ENCODE measurements at regions not wholly inside any gene's neighbourhood (a gene's known extent, or its start where the extent isn't known, plus 50 kb on each side); places are given as distances from the start of the nearest gene placed in this dataset.

- TF ChIP-seq, protein P1, sequence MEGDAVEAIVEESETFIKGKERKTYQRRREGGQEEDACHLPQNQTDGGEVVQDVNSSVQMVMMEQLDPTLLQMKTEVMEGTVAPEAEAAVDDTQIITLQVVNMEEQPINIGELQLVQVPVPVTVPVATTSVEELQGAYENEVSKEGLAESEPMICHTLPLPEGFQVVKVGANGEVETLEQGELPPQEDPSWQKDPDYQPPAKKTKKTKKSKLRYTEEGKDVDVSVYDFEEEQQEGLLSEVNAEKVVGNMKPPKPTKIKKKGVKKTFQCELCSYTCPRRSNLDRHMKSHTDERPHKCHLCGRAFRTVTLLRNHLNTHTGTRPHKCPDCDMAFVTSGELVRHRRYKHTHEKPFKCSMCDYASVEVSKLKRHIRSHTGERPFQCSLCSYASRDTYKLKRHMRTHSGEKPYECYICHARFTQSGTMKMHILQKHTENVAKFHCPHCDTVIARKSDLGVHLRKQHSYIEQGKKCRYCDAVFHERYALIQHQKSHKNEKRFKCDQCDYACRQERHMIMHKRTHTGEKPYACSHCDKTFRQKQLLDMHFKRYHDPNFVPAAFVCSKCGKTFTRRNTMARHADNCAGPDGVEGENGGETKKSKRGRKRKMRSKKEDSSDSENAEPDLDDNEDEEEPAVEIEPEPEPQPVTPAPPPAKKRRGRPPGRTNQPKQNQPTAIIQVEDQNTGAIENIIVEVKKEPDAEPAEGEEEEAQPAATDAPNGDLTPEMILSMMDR (conservative IDR thresholded peaks at IDR 0.05; ENCODE audit: low read depth in 2 of 2): no peak
- TF ChIP-seq STAT1 (IDR thresholded peaks at IDR 0.05; ENCODE audit: unreplicated experiment) (no peak), CREB1 (CRISPR knock-in tag; IDR thresholded peaks at IDR 0.05; ENCODE audit: low read depth) (no peak), JUNB (IDR thresholded peaks at IDR 0.05; ENCODE audit: unreplicated experiment) (no peak), EZH2 (IDR thresholded peaks at IDR 0.05; ENCODE audit: low read depth, unreplicated experiment) (no peak), POLR2AphosphoS5 (IDR thresholded peaks at IDR 0.05; ENCODE audit: low read depth) (no peak), ZNF114 (CRISPR knock-in tag; IDR thresholded peaks at IDR 0.05) (no peak), ZNF331 (CRISPR knock-in tag; IDR thresholded peaks at IDR 0.05; ENCODE audit: low read depth) (no peak)
- TF ChIP-seq, protein P2, sequence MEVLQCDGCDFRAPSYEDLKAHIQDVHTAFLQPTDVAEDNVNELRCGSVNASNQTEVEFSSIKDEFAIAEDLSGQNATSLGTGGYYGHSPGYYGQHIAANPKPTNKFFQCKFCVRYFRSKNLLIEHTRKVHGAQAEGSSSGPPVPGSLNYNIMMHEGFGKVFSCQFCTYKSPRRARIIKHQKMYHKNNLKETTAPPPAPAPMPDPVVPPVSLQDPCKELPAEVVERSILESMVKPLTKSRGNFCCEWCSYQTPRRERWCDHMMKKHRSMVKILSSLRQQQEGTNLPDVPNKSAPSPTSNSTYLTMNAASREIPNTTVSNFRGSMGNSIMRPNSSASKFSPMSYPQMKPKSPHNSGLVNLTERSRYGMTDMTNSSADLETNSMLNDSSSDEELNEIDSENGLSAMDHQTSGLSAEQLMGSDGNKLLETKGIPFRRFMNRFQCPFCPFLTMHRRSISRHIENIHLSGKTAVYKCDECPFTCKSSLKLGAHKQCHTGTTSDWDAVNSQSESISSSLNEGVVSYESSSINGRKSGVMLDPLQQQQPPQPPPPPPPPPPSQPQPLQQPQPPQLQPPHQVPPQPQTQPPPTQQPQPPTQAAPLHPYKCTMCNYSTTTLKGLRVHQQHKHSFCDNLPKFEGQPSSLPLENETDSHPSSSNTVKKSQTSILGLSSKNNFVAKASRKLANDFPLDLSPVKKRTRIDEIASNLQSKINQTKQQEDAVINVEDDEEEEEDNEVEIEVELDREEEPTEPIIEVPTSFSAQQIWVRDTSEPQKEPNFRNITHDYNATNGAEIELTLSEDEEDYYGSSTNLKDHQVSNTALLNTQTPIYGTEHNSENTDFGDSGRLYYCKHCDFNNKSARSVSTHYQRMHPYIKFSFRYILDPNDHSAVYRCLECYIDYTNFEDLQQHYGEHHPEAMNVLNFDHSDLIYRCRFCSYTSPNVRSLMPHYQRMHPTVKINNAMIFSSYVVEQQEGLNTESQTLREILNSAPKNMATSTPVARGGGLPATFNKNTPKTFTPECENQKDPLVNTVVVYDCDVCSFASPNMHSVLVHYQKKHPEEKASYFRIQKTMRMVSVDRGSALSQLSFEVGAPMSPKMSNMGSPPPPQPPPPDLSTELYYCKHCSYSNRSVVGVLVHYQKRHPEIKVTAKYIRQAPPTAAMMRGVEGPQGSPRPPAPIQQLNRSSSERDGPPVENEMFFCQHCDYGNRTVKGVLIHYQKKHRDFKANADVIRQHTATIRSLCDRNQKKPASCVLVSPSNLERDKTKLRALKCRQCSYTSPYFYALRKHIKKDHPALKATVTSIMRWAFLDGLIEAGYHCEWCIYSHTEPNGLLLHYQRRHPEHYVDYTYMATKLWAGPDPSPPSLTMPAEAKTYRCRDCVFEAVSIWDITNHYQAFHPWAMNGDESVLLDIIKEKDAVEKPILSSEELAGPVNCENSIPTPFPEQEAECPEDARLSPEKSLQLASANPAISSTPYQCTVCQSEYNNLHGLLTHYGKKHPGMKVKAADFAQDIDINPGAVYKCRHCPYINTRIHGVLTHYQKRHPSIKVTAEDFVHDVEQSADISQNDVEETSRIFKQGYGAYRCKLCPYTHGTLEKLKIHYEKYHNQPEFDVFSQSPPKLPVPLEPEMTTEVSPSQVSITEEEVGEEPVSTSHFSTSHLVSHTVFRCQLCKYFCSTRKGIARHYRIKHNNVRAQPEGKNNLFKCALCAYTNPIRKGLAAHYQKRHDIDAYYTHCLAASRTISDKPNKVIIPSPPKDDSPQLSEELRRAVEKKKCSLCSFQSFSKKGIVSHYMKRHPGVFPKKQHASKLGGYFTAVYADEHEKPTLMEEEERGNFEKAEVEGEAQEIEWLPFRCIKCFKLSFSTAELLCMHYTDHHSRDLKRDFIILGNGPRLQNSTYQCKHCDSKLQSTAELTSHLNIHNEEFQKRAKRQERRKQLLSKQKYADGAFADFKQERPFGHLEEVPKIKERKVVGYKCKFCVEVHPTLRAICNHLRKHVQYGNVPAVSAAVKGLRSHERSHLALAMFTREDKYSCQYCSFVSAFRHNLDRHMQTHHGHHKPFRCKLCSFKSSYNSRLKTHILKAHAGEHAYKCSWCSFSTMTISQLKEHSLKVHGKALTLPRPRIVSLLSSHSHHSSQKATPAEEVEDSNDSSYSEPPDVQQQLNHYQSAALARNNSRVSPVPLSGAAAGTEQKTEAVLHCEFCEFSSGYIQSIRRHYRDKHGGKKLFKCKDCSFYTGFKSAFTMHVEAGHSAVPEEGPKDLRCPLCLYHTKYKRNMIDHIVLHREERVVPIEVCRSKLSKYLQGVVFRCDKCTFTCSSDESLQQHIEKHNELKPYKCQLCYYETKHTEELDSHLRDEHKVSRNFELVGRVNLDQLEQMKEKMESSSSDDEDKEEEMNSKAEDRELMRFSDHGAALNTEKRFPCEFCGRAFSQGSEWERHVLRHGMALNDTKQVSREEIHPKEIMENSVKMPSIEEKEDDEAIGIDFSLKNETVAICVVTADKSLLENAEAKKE (CRISPR knock-in tag; IDR thresholded peaks at IDR 0.05): no peak
Observed at GRCh38 chr12:111123390-111123789, 203.0 kb upstream of the MYL2 start (continued).

DNA sequence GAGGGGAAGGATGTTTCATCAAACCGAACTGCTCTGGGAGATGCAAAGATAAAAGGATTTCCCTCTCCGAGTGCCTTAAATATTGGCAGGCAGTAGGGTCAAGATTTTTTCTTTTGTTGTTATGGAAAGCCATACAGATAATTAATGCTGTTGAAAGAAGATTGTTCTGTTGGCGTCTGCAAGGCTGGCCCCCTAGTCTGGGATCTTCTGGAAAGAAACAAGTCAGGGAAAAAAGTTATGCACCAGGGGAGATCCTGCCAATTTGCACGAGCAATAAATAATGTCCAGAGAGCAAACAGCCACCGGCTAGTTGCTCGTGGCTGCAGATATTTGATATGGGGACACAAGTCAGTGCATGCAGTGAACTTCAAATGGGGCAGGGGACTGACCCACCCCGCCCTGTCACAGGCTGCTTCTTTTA is 202.1 kb upstream of the MYL2 start:
- Histone ChIP-seq H3K79me2 (replicated peaks; ENCODE audit: insufficient read depth) (no peaks in the 10 kb centered on the region), H3K27me3 (ENCODE audit: insufficient read depth) (no peaks in the 10 kb centered on the region), H3K9me2 (ENCODE audit: insufficient read depth) (no peaks in the 10 kb centered on the region), H3K4me2 (no peak overlapping the region), H3F3A (replicated peaks; ENCODE audit: low read depth) (no peaks in the 10 kb centered on the region), H3K4me3 (no peak overlapping the region), H2AFZ (no peak overlapping the region), H3K36me3 (ENCODE audit: insufficient read depth) (no peaks in the 10 kb centered on the region), H4K20me1 (replicated peaks; ENCODE audit: insufficient read depth) (no peaks in the 10 kb centered on the region; the same call in 1 of the 2 replicates), H3K4me1 (ENCODE audit: insufficient read depth) (peaks cover 23% of the 10 kb centered on the region), H3K27ac (ENCODE audit: low read depth) (no peak overlapping the region; the same call in 1 of the 2 replicates)
- no peaks in the 10 kb centered on the region for H3K9me3 Mint-ChIP-seq
- no peak overlapping the region for H3K4me3 Mint-ChIP-seq
- ATAC-seq (no peak), DNase-seq (ENCODE audit: low spot score) (no peak)
- H3K27me3 Mint-ChIP-seq (ENCODE audit: insufficient read depth, low read depth, poor library complexity): peaks cover 1% of the 10 kb centered on the region
- no peaks in the 10 kb centered on the region for H3K36me3 Mint-ChIP-seq (ENCODE audit: low read depth)
- peaks cover 26% of the 10 kb centered on the region for H3K4me1 Mint-ChIP-seq
- no peak overlapping the region for H3K27ac Mint-ChIP-seq
- TF ChIP-seq POLR2AphosphoS5 (IDR thresholded peaks at IDR 0.05; ENCODE audit: low read depth) (no peak), ZNF114 (CRISPR knock-in tag; IDR thresholded peaks at IDR 0.05) (no peak), EZH2 (IDR thresholded peaks at IDR 0.05; ENCODE audit: low read depth, unreplicated experiment) (no peak), CREB1 (CRISPR knock-in tag; IDR thresholded peaks at IDR 0.05; ENCODE audit: low read depth) (no peak), ZNF331 (CRISPR knock-in tag; IDR thresholded peaks at IDR 0.05; ENCODE audit: low read depth) (no peak), STAT1 (IDR thresholded peaks at IDR 0.05; ENCODE audit: unreplicated experiment) (no peak), NANOG (IDR thresholded peaks at IDR 0.05; ENCODE audit: borderline replicate concordance) (no peak), EZH2phosphoT487 (IDR thresholded peaks at IDR 0.05; ENCODE audit: unreplicated experiment) (no peak)
- TF ChIP-seq, protein P3, sequence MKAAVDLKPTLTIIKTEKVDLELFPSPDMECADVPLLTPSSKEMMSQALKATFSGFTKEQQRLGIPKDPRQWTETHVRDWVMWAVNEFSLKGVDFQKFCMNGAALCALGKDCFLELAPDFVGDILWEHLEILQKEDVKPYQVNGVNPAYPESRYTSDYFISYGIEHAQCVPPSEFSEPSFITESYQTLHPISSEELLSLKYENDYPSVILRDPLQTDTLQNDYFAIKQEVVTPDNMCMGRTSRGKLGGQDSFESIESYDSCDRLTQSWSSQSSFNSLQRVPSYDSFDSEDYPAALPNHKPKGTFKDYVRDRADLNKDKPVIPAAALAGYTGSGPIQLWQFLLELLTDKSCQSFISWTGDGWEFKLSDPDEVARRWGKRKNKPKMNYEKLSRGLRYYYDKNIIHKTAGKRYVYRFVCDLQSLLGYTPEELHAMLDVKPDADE (IDR thresholded peaks at IDR 0.05): no peak
- TF ChIP-seq, protein P4, sequence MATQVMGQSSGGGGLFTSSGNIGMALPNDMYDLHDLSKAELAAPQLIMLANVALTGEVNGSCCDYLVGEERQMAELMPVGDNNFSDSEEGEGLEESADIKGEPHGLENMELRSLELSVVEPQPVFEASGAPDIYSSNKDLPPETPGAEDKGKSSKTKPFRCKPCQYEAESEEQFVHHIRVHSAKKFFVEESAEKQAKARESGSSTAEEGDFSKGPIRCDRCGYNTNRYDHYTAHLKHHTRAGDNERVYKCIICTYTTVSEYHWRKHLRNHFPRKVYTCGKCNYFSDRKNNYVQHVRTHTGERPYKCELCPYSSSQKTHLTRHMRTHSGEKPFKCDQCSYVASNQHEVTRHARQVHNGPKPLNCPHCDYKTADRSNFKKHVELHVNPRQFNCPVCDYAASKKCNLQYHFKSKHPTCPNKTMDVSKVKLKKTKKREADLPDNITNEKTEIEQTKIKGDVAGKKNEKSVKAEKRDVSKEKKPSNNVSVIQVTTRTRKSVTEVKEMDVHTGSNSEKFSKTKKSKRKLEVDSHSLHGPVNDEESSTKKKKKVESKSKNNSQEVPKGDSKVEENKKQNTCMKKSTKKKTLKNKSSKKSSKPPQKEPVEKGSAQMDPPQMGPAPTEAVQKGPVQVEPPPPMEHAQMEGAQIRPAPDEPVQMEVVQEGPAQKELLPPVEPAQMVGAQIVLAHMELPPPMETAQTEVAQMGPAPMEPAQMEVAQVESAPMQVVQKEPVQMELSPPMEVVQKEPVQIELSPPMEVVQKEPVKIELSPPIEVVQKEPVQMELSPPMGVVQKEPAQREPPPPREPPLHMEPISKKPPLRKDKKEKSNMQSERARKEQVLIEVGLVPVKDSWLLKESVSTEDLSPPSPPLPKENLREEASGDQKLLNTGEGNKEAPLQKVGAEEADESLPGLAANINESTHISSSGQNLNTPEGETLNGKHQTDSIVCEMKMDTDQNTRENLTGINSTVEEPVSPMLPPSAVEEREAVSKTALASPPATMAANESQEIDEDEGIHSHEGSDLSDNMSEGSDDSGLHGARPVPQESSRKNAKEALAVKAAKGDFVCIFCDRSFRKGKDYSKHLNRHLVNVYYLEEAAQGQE (IDR thresholded peaks at IDR 0.05; ENCODE audit: unreplicated experiment): no peak
